CD4-positive, alpha-beta T cell treated with Interleukin-21 for 1 hour (primary cell): ENCODE measurements at regions not wholly inside any gene's neighbourhood (a gene's known extent, or its start where the extent isn't known, plus 50 kb on each side); places are given as distances from the start of the nearest gene placed in this dataset.

ENCODE experiments used
- DNase-seq: peaks from one replicate; pipeline ENCODE4 v3.0.0-alpha.2; 2020

DNA sequence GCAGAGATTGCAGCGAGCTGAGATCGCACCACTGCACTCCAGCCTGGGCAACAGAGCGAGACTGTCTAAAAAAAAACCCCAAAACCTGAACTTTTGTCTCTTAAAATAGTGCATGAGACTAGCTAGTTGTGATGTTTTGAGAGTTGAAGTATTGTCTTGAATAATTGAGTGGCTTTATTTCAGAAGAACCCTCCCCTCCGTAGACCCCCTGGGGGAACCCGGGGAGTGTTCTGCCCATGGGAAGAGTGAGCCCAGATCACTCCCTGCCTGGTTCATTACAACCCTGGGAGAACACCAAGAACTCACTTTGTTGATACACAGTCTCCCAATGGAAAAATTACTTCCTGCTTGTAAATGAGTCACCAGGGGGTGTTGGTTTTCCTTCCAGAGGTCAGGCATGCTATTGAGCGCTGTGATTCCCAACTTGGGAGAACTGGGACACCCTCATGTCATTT is 65.3 kb upstream of the SHISA3 start:
- DNase-seq = no peak

DNA sequence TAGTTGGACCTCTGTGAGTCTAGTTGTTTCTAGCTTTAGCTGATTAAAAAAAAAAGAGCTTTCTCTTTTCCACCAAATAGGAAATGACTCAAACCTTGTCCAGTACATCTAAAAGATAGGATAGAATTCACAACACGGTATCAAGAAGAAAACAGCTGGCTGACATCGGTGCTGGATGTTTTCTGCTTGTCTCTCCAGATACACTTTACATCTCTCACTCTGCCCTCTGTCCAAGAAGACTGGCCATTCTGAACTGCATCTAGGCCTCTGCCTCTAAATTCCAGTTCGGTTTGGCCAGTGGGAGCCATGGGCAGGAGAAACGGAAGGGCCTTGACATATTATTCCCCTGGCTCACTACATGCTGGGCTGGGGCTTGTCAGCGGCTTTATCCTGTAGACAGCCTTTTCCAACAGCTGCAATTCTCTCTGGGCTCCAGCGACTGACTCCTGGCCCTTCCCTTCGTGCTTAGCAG is 57.3 kb upstream of the SHISA3 start:
- no peak for DNase-seq

DNA sequence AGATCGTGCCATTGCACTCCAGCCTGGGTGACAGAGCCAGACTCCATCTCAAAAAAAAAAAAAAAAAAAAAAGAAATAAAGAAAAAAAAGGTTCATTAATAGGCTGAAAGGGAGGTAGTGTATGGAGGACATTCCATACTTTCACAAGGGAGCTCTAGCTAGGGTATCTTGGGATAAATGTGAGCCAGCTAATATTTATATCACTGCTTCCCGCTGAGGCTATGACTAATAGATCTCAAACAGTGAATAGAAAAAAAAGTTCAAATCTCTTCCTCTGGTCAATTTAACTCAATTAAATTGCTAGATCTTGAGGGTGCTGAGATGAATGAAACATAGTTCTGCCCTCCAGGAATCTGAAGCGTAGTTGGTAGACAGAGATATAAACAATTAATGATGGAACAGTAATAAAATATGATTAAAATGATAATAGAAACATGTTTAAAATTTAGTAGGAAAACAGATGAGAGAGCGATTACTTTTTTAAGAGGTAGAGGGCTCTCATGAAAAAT is 55.7 kb upstream of the SHISA3 start:
- DNase-seq = no peak

DNA sequence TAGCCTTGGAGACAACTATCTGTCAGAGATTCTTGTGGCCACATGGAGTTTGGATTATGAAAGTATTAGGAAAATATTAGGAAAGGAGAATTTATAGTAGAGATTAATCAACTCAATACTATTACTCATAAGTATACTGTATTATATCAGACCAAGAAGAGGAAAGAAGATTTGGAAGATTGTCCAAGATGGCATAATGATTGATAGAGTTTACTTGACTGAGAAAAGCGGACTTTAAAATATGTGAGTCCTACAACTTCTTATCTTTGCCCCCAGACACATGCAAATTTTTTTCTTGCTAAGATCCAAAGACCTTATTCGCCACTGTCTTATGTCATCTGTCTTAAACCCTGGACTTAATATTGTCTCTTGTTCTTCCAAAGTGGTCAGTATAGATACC is 54.8 kb upstream of the SHISA3 start:
- no peak for DNase-seq

DNA sequence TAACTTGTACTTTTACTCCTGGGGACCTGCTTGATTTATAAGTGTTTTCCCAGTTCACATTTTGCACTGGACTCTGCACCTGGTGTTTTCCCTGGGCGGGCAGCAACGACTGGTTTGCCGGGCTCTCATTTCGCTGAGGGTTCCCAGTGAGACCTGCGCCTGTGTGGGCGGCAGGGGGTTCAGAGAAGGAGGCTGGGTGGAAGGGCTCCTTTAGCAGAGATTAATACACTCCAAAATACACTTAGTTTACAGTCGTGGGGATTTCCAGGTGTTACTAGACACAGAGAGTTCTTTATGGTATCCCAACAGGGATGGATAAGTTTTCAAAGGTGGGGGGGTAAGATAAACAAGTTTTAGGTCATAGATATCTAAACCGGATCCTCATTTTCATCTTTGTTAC is 53.0 kb upstream of the SHISA3 start:
- no peak for DNase-seq

DNA sequence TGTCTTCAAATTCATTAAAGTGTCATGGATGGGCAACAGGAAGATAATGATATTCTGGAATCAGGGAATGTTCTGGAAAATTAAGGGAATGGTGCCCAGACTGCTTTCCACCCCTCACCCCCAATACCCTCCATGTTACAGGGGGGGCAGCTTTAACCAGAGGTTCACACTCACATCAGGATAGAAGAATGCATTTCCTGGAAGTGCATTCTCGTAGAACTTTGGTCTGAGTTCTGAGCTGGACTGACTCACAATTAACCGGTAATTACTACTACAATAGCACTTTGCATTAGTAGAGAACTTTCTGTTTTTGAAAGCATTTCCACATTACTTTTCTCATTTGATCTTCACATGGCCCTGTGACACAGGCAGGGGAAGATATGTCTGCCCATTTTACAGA is 52.5 kb upstream of the SHISA3 start:
- DNase-seq = no peak

DNA sequence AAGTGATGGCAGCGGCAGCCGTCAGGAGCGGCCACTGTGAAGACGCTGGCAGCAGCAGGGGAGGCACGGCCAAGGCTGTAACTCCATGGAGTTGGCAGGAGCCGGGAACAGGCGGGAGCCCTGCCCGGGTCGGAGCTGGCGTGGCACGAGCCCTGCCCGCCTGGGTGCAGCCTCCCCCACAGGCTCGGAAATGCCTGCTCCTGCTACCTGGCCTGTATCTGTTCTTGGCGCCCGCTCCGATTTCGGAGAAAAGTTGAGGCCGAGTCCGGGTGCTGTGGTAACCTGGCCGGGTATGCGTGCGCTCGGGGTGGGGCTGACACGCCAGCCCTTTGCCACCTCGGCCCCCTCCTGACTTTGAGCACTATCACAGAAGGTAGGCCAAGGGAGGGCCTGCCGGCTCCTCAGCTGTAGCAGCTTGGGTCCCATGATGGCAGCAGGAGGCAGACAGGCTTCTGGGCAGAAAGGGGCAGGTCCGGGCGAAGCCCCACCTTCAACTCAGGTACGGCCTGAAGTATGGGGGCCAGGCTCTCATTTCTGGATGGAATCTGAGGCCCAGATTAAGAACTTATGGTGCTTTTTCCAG is 51.2 kb upstream of the SHISA3 start:
- no peak for DNase-seq

DNA sequence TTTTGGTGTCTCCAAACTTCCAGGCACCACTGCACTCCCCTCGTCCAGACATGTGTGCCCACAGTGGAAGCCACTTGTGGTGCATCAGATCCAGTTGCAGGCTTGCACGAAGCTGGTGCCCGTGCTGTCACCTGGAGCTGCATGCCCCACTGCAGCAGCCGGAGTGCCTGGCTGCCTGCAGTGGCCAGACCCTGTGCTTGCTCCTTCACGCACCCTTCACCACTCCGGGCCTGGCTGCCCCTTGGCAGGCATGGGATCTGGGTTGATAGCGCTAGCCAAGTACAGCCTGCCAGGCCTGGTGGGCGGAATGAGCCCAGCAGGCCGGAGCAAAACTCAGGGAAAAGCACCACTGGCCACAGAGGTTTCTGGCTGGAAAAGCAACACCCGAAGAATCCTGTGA is 50.2 kb upstream of the SHISA3 start:
- DNase-seq = no peak
